ENCODE measurements at regions not wholly inside any gene's neighbourhood (a gene's known extent, or its start where the extent isn't known, plus 50 kb on each side); places are given as distances from the start of the nearest gene placed in this dataset.
"Not testable (repeated sequence)": the region's sequence is repeated elsewhere in the genome, so short reads cannot be mapped to it uniquely, and the experiment has no call there.

DNA sequence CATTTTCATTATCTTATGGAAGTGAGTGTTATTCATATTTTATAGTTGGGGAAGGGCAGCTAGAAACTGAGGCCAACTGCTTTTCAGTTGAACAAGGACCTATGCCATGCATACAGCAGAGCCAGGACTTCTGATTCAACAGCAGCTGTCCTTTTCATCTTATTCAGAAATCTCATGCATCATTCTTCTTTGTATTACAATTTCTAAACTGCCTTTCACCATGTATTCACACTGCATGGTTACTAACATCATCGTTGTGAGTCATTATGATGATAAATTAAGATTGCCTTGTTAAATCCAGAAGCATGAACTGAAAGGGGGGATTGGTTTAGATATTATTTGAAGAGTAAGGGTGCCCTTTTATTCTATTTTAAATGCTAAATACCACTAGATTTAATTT is 1470.1 kb upstream of the GOT2 start:
- no peak for DNase-seq

DNA sequence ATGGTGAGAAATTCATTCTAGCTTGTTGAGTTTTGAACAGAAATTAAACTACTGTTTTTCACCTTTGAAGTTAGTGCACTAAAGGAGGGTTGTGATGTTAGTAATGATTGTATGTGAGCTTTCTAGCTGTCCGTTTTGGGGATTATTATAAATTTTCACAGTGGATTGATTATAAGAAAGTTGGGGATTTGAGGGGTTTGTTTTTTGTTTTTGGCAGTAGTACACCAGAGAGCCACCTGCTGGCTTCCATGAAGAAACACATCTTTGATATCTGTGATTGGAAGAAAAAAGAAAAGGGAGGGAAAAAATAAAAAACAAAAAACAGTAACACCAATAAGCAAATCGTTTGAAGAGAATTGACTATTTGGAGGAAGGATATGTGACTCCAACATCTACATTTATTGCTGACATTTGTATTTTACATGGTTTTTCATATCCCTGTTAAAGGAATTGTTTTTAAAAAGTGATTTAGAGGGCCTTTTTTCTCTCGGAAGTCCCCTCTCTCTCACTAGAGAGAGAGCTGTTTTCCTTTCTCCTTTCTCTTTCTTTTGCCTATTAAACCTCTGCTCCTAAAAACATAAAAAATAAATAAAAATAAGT is 1469.5 kb upstream of the GOT2 start:
- DNase-seq, result no peak

DNA sequence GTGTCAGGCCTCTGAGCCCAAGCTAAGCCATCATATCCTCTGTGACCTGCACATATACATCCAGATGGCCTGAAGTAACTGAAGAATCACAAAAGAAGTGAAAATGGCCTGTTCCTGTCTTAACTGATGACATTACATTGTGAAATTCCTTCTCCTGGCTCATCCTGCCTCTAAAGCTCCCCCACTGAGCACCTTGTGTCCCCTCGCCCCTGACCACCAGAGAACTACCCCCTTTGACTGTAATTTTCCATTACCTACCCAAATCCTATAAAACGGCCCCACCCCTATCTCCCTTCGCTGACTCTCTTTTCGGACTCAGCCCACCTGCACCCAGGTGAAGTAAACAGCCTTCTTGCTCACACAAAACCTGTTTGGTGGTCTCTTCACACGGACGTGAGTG is 1466.6 kb upstream of the GOT2 start:
- not testable (repeated sequence) for DNase-seq

DNA sequence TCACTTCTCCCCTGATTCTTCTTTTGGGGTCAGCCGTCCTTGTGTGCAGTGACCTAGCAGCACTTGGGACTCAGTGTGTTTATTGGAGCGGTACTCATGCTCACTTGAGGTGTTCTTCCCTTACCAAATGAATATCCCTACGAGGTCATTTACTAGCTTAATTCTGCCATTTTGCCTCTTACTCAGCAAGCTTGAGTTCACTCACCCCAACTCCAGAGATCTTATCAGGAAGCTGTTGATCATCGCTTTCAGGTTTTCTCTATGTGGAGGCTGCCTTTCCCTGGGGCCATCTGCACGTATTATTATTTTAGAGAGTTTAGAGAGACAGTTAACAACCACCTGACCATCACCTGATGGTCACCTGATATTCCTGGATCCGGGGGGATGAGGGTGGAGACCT is 1466.0 kb upstream of the GOT2 start:
- DNase-seq, result no peak

DNA sequence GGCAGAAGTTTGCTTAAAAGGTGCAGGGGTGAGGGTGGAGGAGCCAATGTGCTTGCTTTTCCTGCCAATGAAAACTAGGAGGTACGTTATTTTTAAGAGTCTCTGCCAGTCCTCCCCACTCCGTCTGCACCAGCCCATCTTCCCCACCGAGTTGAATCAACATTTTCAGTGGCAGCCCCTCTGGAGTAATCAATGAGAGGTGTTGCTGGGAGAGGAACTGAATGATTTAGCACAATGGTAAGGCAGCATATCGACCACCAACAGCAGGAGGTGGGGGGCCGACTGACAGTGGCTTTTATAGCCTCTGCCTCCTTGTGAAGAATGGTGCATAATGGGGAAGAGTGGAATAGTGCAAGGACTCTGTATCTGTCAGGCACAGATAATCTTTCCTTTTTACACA is 1465.0 kb upstream of the GOT2 start:
- no peak for DNase-seq

DNA sequence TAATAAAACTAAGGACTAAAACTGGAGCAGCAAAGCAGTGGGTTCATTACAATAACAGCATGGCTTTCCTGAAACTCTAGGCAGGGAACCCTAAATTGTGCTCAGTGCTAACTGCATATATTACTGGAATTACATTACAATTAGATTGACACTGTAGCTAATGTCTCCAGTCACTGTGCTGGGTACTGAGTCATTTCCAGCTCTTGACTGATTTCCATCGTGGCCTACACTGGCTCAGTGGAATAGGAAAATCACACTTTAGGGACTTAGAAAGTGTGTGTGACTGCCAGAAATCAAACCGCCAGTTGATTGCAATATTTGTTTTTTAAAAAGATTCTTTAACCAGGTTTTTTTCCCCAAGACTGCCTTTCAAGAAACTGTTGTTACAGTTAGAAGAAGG is 1447.4 kb upstream of the GOT2 start:
- no peak for DNase-seq

DNA sequence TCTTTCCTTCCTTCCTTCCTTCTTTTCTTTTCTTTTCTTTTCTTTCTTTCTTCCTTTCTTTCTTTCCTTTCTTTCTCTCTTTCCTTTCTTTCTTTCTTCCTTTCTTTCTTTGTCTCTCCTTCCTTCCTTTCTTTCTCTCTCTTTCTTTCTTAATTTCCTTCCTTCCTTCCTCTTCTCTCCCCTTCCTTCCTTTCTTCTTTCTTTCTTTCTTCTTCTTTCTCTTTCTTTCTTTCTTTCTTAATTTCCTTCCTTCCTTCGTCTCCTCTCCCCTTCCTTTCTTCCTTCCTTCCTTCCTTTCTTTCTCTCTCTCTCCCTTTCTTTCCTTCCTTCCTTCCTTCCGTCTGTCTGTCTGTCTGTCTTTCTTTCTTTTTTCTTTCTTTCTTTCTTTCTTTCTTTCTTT is 1446.5 kb upstream of the GOT2 start:
- DNase-seq, result no peak

DNA sequence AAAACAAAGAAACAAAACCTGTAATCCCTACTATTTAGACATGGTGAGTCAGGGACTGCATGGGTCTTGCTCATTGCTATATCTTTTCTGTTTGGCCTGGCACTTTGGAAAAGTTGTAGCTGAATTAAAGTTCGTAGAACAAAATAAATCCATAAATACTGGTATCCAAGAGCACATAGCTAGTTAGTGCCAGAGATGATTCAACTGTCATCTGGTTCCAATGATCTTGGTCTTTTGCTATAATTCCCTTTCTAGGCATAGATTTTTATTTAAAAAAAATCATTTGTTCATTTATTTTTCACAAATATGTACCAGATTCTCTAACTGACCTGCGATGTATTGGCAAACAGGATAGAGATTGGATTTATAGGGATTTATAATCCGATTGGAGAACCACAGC is 1436.1 kb upstream of the GOT2 start:
- no peak for DNase-seq

DNA sequence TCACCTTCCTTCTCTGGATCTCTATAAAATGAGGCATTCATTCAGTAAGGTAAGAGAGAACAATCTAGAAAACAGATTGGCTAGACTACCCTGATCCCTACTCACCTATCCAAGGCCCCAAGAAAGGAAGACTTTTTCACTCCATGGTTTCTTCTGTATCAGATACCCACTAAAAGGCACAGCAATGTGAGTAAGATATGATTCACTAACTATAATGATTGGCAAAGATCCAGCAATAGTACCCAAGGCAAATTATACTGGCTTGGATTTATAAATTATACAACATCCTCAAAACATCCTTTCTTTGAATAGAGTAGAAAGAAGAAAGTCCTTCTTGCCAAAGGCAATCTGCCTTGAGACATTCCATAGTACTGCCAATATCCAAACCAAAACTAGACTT is 1432.0 kb upstream of the GOT2 start:
- DNase-seq, result no peak

DNA sequence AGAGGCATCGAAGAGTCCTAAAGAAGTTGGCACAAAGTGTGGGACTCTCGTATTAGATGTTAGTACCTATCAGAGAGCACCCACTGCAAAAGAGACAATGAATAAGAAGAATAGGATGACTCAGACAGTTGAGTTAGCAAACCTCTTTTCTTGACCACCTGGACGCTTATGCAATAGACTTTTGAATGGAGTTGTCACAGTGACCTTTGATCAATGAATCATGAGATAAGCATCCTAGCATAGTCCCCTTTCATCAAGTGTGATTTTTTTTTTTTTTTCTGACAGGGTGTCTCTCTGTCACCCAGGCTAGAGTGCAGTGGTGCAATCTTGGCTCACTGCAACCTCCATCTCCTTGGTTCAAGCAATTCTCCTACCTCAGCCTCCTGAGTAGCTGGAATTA is 1417.9 kb upstream of the GOT2 start:
- no peak for DNase-seq

DNA sequence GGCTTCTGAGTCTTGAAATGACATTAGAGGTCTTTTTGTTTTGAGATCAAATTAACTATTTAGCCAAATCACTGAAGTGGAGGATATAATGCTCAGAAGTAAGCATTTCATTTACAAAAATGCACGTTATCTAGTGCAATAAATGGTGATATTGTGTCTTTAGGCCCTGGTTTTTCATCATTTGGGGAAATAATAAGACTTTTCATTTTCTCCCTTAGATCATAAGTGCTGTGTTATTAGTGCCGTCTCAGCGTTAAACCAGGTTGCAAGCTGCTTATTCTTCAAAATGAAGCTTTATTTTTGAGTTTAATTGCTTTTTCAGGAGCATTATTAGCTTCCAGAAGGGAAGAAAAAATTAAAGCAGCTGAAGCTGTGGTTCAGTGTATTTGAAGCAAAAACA is 1416.8 kb upstream of the GOT2 start:
- DNase-seq, result no peak

DNA sequence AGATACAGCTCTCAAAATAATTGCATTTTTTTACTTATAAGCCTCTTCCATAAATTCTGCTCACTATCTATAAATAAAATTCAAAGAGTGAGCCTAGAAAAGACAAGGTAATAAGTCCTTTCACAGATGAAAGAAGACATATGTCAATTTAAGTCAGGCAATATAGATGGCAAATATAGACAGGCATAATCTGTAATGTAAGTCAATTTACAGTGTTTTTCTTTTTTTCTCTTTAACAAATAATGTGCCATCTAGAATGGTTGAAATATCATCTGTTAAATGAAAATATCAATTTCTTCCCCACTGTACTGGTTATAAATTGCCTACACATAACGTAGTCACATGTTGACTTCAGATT is 1409.2 kb upstream of the GOT2 start:
- DNase-seq, result no peak

DNA sequence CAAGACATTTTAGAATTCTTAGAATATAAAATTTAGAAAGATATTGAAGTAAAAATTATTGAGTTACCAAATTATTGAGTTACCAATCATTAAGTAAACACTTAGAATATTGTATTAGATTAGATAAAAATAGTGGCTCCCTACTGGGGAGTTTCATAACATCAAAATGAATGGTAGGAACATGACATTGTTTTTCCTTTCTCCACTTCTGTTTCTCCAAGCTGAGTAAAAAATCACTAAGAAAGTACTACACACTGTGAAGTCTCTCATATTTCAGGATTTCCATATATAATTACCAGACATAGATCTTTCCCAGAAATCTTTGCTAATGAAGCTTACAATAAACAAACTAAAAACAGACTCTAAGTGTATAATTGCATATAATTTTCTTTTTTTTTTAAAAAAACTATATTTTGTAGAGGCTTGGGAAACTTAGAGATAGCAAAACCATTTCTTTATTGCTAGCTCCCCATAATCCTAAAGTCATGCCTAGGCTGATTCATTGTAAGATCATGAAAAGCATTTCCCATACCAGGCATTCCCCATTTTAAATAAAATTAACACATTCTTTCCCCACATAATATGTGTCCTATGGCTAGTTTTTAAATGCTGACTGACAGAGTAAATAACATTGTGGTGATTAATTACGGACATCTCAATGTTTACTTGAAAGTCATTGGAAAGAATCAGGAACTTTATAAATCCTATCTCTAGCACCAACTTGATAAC is 1408.7 kb upstream of the GOT2 start:
- DNase-seq, result no peak

DNA sequence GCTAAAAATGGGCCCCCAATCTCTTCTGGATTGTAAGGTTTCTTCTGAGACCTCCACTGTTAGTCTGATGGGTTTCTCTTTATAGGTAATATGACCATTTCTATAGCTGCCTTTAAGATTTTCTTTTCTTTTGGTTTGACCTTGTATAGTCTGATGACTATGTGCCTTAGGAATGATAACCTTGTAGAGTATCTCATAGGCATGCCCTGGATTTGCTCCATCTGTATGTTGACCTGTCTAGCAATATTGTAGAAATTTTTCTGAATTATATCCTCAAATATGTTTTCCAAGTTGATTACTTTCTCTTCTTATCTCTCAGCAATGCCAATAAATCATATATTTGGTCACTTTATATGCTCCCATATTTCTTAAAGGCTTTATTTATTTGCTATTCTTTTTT is 1403.8 kb upstream of the GOT2 start:
- no peak for DNase-seq

DNA sequence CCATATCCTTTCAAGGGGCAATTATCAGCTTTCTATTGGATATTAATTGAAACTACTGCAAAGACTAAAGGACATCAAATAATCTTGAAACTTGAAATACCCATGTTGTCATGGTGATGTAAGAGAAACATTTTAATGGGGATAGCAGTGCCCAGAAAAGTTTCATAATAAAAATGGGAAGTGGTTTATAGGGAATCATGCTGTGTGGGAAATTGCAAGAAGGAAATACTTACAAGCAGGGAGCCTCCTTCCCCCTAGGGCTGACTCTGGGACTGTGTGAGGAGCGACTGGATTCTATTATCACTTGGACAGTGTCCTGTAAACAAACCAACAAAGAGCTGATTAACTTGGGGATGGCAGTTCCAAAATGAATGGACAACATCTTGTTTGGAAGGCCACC is 1393.1 kb upstream of the GOT2 start:
- no peak for DNase-seq

DNA sequence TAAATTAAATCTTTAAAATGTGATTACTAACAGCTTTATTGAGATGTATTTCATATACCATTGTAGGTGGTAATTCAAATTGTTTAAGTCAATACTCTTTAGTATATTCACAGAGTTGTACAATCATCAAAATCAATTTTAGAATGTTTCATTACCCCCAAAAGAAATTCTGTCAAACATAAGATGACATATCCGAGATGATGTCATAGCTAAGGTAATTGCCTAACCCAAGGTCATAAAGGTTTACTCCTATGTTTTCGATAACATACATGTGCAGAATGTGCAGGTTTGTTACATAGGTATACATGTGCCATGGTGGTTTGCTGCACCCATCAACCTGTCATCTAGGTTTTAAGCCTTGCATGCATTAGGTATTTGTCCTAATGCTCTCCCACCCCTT is 1392.0 kb upstream of the GOT2 start:
- DNase-seq, result not testable (repeated sequence)

DNA sequence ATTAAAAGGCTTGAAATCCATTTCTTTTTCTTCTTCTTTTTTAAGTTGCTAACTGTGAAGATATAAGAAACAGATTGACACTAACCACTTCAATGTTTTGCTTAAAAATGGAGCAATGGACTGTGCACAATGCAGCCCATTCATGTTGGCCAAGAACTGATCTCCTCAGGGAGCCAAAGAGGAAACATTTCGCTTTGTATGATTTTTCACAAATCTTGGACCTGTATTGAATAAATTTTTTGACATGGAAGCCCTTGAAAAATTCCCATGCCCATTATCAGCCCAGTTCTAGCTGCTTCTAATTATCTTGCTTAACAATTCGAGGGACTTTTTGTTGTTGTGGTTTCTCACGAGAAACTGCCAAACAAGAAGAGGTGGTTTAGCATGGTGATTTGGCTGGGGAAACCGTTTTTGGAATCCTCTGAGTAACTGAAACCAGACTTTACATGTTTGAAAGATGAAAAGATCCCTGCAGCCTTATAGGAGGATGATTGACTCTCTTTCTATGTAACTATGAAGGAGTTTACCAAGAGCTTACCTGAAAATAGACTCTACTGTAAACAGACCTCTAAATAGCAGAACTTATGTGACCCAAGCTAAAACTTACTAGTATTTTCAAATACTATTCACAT is 1389.4 kb upstream of the GOT2 start:
- DNase-seq, result no peak

DNA sequence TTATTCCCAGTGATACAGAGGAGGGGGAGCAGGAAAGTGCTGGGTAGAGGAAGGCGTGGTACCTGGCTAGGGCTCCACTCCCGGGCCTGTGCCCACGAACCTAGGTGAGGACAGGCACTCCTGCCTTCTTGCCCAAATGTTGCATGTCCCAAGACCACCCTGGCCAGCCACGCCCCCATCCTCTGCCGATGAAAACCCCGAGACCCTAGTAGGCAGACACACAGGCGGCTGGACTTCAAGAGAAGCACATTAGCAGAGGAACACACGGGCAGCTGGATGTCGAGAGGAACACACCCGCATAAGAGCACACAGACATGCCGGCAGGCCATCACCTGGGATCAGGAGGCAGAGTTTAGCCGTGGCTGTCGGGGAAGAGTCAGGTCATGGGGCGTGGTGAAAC is 1386.5 kb upstream of the GOT2 start:
- DNase-seq, result no peak

DNA sequence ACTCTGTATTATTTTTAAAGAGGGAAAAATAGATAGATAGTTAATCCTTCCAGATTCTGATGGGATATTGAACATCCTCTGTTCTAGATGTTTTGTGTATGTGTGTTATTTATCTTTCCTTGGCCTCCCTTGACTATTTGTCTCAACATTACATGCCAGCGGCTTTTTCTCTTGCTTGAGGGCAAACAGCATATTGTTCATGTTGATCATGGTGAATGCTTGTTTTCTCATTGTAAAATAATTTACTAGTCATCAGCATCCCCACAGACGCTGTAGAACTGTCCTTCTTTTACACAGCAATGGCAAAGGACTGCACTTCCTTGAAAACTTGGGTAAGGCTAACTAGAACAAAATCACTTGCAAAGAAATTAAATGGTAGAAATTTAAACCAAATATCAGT is 1376.4 kb upstream of the GOT2 start:
- no peak for DNase-seq

DNA sequence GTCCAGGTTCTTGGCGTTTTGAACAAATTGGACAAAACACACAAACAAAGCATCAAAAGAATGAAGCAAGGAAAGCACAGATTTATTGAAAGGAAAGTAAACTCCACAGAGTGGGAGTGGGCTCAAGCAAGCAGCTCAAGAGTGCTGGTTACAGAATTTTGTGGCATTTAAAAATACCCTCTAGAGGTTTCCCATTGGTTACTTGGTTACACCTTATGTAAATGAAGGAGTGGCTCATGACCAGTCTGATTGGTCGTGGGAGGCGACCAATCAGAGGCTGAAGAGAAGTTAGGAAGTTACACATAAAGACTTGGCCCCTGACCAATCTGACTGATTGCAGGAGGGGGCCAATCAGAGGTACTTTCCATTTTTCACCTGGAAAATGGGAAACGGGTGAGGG is 1373.8 kb upstream of the GOT2 start:
- no peak for DNase-seq

DNA sequence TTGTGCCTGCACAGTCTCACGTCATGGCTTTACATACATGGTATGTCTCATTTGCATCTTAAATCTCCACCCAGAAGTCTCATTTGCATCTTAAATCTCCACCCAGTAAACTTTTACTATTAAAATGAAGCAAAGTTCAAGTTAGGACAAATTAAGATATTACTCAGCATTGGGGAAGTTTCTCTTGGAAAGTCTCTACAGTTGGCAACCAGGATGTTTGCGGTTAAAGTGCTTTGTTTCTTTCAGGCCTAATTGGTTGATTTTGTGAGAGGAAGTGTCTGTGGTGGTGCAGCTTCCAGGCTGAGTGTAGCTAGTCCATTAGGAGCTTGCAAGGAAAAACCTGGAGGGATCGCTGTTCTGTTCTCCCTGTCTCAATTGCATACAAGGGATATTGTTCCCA is 1373.3 kb upstream of the GOT2 start:
- DNase-seq, result no peak

DNA sequence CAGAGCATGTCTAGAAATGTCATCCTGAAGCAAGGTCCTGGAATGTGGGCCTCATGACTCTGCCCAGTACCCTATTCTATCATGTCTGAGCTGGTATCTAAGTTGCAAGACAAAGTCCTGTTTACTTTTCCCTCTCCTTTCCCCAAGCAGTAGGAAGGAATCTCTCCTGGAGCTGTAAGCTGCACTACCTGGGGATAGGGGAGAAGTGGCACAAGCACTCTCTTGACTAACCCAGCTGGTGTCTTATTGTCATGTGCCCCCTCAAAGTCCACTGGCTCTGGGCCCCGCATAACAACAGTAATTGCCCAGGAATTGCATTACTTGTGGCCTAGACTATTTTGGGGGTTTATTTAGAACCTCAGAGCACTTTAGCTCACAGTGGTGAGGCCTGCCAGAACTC is 1366.3 kb upstream of the GOT2 start:
- no peak for DNase-seq

DNA sequence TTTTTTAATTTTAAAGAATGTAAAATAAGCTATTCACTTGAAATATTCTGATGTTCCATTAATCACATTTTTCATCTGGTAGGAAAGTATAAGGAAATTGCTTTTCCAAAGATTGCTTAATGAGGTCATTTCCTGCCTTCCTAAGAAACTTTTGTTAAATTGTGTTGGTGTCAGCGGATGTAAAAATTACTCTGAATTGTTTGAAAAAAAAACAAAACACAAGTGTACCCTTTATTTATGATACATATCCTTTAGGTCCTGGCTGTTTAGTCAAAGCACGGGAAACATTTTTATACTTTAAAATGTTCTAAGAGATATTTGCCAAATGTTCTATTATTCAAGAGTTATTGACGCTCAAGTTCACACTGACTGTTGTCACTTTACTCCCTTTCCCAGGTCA is 1357.4 kb upstream of the GOT2 start:
- no peak for DNase-seq

DNA sequence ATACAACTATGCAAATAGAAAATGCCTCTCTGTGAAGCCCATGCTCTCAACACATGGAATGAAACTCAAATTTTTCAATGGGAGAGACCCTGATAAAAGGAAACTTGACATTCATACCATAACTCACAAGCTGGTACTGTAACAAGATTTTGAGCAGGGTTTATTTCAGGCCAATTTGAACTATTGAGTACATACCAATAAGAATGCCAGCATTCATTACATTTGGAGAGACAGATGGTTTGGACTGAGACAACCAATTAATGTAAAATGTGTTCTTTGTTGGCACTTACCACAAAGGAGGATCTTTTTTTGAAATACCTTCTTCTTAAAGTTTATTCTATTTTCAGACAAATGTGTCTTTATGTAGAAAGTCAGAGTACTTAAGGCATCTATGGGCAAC is 1357.0 kb upstream of the GOT2 start:
- DNase-seq, result no peak

DNA sequence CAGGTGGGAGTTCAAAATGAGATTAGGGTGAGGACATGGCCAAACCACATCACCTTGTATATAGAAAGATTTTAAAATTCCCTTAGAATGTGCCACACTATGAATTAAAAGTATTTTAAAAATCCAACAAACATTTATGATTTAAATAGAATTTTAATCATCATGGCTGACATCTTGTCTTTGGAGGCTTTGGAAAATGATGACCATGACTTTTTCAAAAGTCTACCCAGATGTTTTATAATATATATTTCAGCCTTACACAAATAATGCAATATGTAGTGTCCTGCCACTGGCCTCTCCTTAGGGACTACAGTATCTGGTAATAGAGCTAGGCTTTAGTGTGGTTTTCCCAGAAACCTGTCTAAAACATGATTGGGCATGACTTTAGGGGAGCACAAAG is 1353.4 kb upstream of the GOT2 start:
- no peak for DNase-seq

All from activated effector memory CD4-positive, alpha-beta T cell treated with anti-CD3 and anti-CD28 coated beads, Interleukin-2, amount 50 U/mL, for 16 hours (primary cell).